GM18517 (cell line): ENCODE measurements at regions not wholly inside any gene's neighbourhood (a gene's known extent, or its start where the extent isn't known, plus 50 kb on each side); places are given as distances from the start of the nearest gene placed in this dataset.
"Not testable (repeated sequence)": the region's sequence is repeated elsewhere in the genome, so short reads cannot be mapped to it uniquely, and the experiment has no call there.

Source experiments
- ATAC-seq: cut with Tn5 transposase; IDR thresholded peaks from one replicate; pipeline ENCODE4 v1.9.1; 2021; ENCODE audit warnings: mild to moderate bottlenecking, moderate library complexity; ENCODE audit not compliant: unreplicated experiment

DNA sequence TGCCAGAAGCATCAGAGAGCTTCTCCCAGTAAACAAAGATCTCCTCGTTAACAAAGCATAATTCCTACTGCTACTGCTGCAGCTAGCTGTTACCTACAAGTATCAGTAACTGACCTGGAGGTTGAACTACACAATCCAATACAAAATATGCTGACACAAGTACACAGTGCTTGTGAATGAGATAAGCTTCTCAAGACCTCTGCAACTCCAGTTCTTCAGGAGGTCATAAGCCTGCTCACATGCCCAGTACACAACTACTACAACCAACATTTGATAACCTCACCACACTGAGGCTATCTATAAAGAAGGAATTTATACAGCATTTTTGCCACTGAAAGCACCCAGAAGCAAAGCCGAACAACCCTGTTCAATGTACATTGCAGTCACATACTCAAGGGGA is 66.7 kb upstream of the SMARCAD1 start:
- no peak for ATAC-seq

DNA sequence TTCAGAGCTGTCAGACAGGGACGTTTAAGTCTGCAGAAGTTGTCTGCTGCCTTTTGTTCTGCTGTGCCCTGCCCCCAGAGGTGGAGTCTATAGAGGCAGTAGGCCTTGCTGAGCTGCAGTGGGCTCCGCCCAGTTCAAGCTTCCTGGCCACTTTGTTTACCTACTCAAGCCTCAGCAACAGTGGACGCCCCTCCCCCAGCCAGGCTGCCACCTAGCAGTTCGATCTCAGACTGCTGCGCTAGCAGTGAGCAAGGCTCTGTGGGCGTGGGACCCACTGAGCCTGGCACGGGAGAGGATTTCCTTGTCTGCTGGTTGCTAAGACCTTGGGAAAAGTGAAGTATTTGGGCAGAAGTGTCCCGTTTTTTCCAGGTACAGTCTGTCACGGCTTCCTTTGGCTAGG is 59.6 kb upstream of the SMARCAD1 start:
- not testable (repeated sequence) for ATAC-seq

DNA sequence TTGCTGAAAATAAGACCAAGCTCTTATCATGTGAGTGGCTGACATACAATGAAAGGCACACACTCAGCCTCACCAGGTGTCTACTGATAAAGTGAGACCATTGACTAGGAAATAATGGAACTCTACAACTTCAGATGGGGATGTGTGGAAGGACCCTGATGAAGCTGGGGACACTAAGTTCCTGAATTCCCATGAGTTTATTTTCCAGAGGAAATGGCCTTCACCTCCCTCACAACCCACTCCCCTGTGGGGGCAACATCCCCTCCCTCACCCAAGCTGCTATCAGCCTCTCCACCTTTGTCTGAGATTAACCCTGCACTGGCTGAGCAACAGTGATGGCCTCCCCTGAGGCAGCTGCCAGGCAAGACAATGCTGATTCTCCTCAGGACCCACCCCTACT is 55.2 kb upstream of the SMARCAD1 start:
- no peak for ATAC-seq

DNA sequence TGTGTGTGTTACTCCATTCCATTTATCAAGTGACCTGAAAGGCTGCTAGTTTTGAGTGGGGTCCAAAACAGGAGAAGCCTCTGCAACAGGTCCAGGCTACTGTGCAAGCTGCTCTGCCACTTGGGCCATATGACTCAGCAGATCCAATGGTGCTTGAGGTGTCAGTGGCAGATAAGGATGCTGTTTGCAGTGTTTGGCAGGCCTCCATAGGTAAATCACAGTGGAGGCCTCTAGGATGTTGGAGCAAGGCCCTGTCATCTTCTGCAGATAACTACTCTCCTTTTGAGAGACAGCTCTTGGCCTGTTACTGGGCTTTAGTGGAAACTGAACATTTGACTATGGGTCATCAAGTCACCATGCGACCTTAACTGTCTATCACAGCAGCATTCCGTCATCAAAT is 52.3 kb upstream of the SMARCAD1 start:
- ATAC-seq = not testable (repeated sequence)

DNA sequence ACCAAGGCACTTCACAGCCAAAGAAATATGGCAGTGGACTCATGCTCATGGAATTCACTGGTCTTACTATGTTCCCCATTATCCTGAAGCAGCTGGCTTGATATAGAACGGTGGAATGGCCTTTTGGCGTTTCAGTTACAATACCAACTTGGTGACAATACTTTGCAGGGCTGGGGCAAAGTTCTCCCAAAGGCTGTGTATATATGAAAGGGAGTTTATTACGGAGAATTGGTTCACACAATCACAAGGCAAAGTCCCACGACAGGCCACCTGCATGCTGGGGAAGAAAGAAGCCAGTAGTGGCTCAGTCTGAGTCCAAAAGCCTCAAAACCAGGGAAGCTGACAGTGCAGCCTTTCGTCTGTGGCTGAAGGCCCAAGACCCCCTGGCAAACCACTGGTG is 50.8 kb upstream of the SMARCAD1 start:
- ATAC-seq = no peak
